Stomach (tissue), 8 donors: ENCODE measurements at regions not wholly inside any gene's neighbourhood (a gene's known extent, or its start where the extent isn't known, plus 50 kb on each side); places are given as distances from the start of the nearest gene placed in this dataset.

Source experiments
- DNase-seq, 2 donors: peaks; one replicate each; pipeline versions ENCODE4 v3.0.0 to v3.0.0-alpha.2; 2013 to 2019
- H3K27ac ChIP-seq, 5 donors: fragments of 200-600 bp in 4 of 5; sonication (generic) in 4 of 5; one replicate each; pipeline ENCODE4 v1.5.1; 2013 to 2019; ENCODE audit warnings: mild to moderate bottlenecking in 1 of 5, moderate library complexity in 1 of 5
- H3K27me3 ChIP-seq, 3 donors: fragments of 200-600 bp; sonication (generic); one replicate each; pipeline ENCODE4 v1.5.1; 2017 to 2019; ENCODE audit warnings: mixed run types in 1 of 3
- H3K36me3 ChIP-seq, 4 donors: fragments of 200-600 bp; sonication (generic); 1 replicate in 3 of 4; 2 replicates in 1 of 4; pipeline ENCODE4 v1.5.1; 2016 to 2019
- H3K4me1 ChIP-seq, 4 donors: fragments of 200-600 bp; sonication (generic); one replicate each; pipeline ENCODE4 v1.5.1; 2016 to 2019
- H3K4me3 ChIP-seq, 4 donors: fragments of 200-600 bp; sonication (generic) in 3 of 4; one replicate each; pipeline ENCODE4 v1.5.1; 2016 to 2019; ENCODE audit warnings: mild to moderate bottlenecking in 1 of 4
- H3K9me3 ChIP-seq, 4 donors: fragments of 200-600 bp; sonication (generic); one replicate each; pipeline ENCODE4 v1.5.1; 2016 to 2019
- CTCF ChIP-seq, 7 experiments: fragments of 450-650 bp in 4 of 7; fragments of 200-600 bp in 3 of 7; sonication (generic) in 3 of 7; IDR thresholded peaks; one replicate each; pipeline ENCODE4 v1.5.1; 2016 to 2019; ENCODE audit warnings: antibody characterized with exemption in 7 of 7, control low read depth in 2 of 7, mild to moderate bottlenecking in 1 of 7
- EP300 ChIP-seq: sonication (generic); formaldehyde crosslinking; IDR thresholded peaks from one replicate; pipeline ENCODE4 v1.6.1; 2017; ENCODE audit warnings: antibody characterized with exemption
- POLR2A ChIP-seq, 4 donors: fragments of 450-650 bp; IDR thresholded peaks; one replicate each; pipeline ENCODE4 v1.6.1; 2016; ENCODE audit warnings: antibody characterized with exemption in 4 of 4, control low read depth in 2 of 4, mild to moderate bottlenecking in 1 of 4, moderate library complexity in 1 of 4
- POLR2AphosphoS5 ChIP-seq, 3 donors: sonication (generic); formaldehyde crosslinking; IDR thresholded peaks; one replicate each; pipeline ENCODE4 v1.6.1; 2016; ENCODE audit warnings: antibody characterized with exemption in 3 of 3
- WGBS, 5 donors: extraction: QIAGEN DNeasy Blood & Tissue Kit in 3 of 5; methylation state at CpG; one replicate each; pipeline versions ENCODE4 v1.1.5 to v1.1.7; 2013 to 2018; 5-methylcytosine and 5-hydroxymethylcytosine counted together
- intact Hi-C: fragments of 100-400 bp; cut with DNase I; formaldehyde crosslinking; loops from one replicate; pipeline ENCODE4 v1.15.1; 2023; ENCODE audit warnings: low total_unique reads
- donor health status: healthy with polysubstance abuse.
- donor health status: Bipolar disorder and iron deficiency.
- donor health status: healthy.

GRCh38 chr2:241975593-241976284 is 106.2 kb downstream of the RTP5 start:
- intact Hi-C loops: no loop called here
- H3K9me3 ChIP-seq: peaks cover 0 to 4% (median 0%) of the 10 kb centered on the region in 4 donors
- no peak for DNase-seq
- H3K27me3 ChIP-seq: no peaks in the 10 kb centered on the region
- H3K36me3 ChIP-seq: peaks cover 0 to 7% (median 1%) of the 10 kb centered on the region in 4 donors
- TF ChIP-seq POLR2AphosphoS5 (IDR thresholded peaks at IDR 0.05) (no peak), CTCF (IDR thresholded peaks at IDR 0.05) (no peak), POLR2A (IDR thresholded peaks at IDR 0.05) (no peak), EP300 (no peak)
- no peak overlapping the region for H3K27ac ChIP-seq
- H3K4me1 ChIP-seq: no peaks in the 10 kb centered on the region
- WGBS, 5 donors: 63 to 82% (median 71%) methylated on average over 9 of the region's 9 CpGs
- H3K4me3 ChIP-seq: no peak overlapping the region

GRCh38 chr2:241976296-241976695 is 106.8 kb downstream of the RTP5 start:
- H3K4me1 ChIP-seq: no peaks in the 10 kb centered on the region
- H3K27me3 ChIP-seq: no peaks in the 10 kb centered on the region
- H3K36me3 ChIP-seq: peaks cover 0 to 7% (median 1%) of the 10 kb centered on the region in 4 donors
- WGBS, 5 donors: 82 to 91% (median 87%) methylated on average over 12 of the region's 12 CpGs
- intact Hi-C loops: no loop called here
- TF ChIP-seq POLR2A (IDR thresholded peaks at IDR 0.05): no peak
- no peak for TF ChIP-seq CTCF (IDR thresholded peaks at IDR 0.05)
- TF ChIP-seq POLR2AphosphoS5 (IDR thresholded peaks at IDR 0.05): no peak
- TF ChIP-seq EP300: no peak
- no peak for DNase-seq
- no peak overlapping the region for H3K4me3 ChIP-seq
- H3K9me3 ChIP-seq: peaks cover 0 to 4% (median 0%) of the 10 kb centered on the region in 4 donors
- H3K27ac ChIP-seq: no peak overlapping the region

GRCh38 chr2:241977557-241978300 is 108.2 kb downstream of the RTP5 start:
- WGBS, 5 donors: 87 to 97% (median 93%) methylated on average over 14 of the region's 14 CpGs
- peak in 1 of 2 donors; percentile 14 for DNase-seq
- Histone ChIP-seq H3K36me3 (peaks cover 0 to 7% (median 1%) of the 10 kb centered on the region in 4 donors), H3K27me3 (no peaks in the 10 kb centered on the region), H3K9me3 (peaks cover 0 to 4% (median 0%) of the 10 kb centered on the region in 4 donors), H3K27ac (no peak overlapping the region), H3K4me3 (no peak overlapping the region), H3K4me1 (no peaks in the 10 kb centered on the region)
- no peak for TF ChIP-seq EP300
- no peak for TF ChIP-seq POLR2AphosphoS5 (IDR thresholded peaks at IDR 0.05)
- TF ChIP-seq CTCF (IDR thresholded peaks at IDR 0.05): no peak
- no peak for TF ChIP-seq POLR2A (IDR thresholded peaks at IDR 0.05)
- intact Hi-C loops: no loop called here

GRCh38 chr2:241978670-241979069 is 109.1 kb downstream of the RTP5 start:
- TF ChIP-seq POLR2AphosphoS5 (IDR thresholded peaks at IDR 0.05) (no peak), EP300 (no peak), CTCF (IDR thresholded peaks at IDR 0.05) (no peak), POLR2A (IDR thresholded peaks at IDR 0.05) (no peak)
- H3K4me3 ChIP-seq: no peak overlapping the region
- WGBS, 5 donors: 45 to 65% (median 50%) methylated on average over 1 of the region's 1 CpG
- peaks cover 0 to 4% (median 0%) of the 10 kb centered on the region in 4 donors for H3K9me3 ChIP-seq
- peak in 1 of 2 donors; percentile 9 for DNase-seq
- no peaks in the 10 kb centered on the region for H3K27me3 ChIP-seq
- no peak overlapping the region for H3K27ac ChIP-seq
- peaks cover 0 to 7% (median 0%) of the 10 kb centered on the region in 4 donors for H3K36me3 ChIP-seq
- no peaks in the 10 kb centered on the region for H3K4me1 ChIP-seq
- intact Hi-C loops: no loop called here
